ENCODE measurements at regions not wholly inside any gene's neighbourhood (a gene's known extent, or its start where the extent isn't known, plus 50 kb on each side); places are given as distances from the start of the nearest gene placed in this dataset.

DNA sequence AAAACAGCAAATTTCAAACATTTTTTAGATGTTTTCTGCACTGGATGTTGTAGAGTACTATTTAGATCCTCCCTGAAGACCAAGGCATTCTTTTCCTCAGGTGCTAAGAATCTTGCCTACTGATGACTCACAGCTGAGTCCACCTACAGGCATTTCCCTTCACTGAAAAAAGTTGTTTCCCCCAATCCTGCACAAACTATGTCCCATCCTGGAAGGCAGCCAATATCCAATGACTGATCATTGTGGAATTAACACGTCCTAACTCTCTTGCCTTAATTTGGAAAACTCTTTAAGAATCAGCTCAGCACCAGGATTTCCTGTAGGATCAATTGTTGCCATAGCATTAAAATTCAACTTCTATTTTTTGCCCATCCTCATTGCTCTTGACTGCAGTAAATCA is 268.4 kb upstream of the IRAK1BP1 start:
- Histone ChIP-seq H3K4me1 (replicated peaks; ENCODE audit: insufficient read depth) (peaks cover 19% of the 10 kb centered on the region), H4K20me1 (ENCODE audit: insufficient read depth) (no peaks in the 10 kb centered on the region), H3K9me2 (ENCODE audit: insufficient read depth) (no peaks in the 10 kb centered on the region), H3K79me2 (ENCODE audit: low read depth) (no peaks in the 10 kb centered on the region), H3F3A (ENCODE audit: insufficient read depth, low read depth) (peaks cover 19% of the 10 kb centered on the region; the same call in 1 of the 2 replicates), H3K27ac (peak overlapping the region; percentile 77), H3K9me3 (ENCODE audit: insufficient read depth, low read depth) (peaks cover 5% of the 10 kb centered on the region; the same call in 1 of the 2 replicates), H3K27me3 (ENCODE audit: insufficient read depth, low read depth) (no peaks in the 10 kb centered on the region), H3K4me2 (no peak overlapping the region; the same call in 1 of the 2 replicates), H2AFZ (no peak overlapping the region), H3K36me3 (ENCODE audit: low read depth) (no peaks in the 10 kb centered on the region), H3K4me3 (no peak overlapping the region)
- no TSS peak for BruUV-seq (replicated peaks)
- intact Hi-C loops (cut with micrococcal nuclease; ENCODE audit: unreplicated experiment) = no loop called here
- ChIA-PET CTCF (no interaction called here), POLR2A (ENCODE audit: unreplicated experiment) (interaction anchor here (0.5 kb wide), 1 partner anchor 335 kb away, joined by 9 read pairs; no protein-coding TSS in a partner anchor)
- TF ChIP-seq EZH2 (IDR thresholded peaks at IDR 0.05; ENCODE audit: low read depth) = no peak
- TF ChIP-seq, protein P1, sequence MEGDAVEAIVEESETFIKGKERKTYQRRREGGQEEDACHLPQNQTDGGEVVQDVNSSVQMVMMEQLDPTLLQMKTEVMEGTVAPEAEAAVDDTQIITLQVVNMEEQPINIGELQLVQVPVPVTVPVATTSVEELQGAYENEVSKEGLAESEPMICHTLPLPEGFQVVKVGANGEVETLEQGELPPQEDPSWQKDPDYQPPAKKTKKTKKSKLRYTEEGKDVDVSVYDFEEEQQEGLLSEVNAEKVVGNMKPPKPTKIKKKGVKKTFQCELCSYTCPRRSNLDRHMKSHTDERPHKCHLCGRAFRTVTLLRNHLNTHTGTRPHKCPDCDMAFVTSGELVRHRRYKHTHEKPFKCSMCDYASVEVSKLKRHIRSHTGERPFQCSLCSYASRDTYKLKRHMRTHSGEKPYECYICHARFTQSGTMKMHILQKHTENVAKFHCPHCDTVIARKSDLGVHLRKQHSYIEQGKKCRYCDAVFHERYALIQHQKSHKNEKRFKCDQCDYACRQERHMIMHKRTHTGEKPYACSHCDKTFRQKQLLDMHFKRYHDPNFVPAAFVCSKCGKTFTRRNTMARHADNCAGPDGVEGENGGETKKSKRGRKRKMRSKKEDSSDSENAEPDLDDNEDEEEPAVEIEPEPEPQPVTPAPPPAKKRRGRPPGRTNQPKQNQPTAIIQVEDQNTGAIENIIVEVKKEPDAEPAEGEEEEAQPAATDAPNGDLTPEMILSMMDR (conservative IDR thresholded peaks at IDR 0.05) = no peak
- peak; percentile 79 to 86 for DNase-seq

DNA sequence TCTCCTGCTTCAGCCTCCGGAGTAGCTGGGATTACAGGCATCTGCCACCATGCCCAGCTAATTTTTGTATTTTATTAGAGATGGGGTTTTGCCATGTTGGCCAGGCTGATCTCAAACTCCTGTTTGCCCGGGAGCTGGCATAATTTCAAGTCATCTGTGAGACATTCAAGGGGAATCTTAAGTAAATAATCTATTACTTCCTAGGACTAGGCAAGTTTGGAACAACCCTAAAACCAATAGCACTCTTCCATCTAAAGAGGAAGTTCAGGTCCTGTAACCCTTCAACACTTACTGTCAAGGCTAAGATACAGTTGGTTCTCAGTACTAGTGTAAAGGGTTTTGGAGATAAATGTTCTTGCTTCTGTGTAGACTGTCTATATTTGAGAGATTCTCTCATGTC is 267.8 kb upstream of the IRAK1BP1 start:
- intact Hi-C loops (cut with micrococcal nuclease; ENCODE audit: unreplicated experiment) = no loop called here
- H3K4me1 ChIP-seq (replicated peaks; ENCODE audit: insufficient read depth) = peaks cover 19% of the 10 kb centered on the region
- peaks cover 19% of the 10 kb centered on the region; the same call in 1 of the 2 replicates for H3F3A ChIP-seq (ENCODE audit: insufficient read depth, low read depth)
- no peaks in the 10 kb centered on the region for H3K79me2 ChIP-seq (ENCODE audit: low read depth)
- BruUV-seq (replicated peaks) = TSS peak; percentile 87
- H3K27me3 ChIP-seq (ENCODE audit: insufficient read depth, low read depth) = no peaks in the 10 kb centered on the region
- ChIA-PET POLR2A (ENCODE audit: unreplicated experiment) (interaction anchor here (0.5 kb wide), 1 partner anchor 334 kb away, joined by 9 read pairs; no protein-coding TSS in a partner anchor), CTCF (no interaction called here)
- H3K4me3 ChIP-seq = no peak overlapping the region
- no peak overlapping the region for H2AFZ ChIP-seq
- no peaks in the 10 kb centered on the region for H3K36me3 ChIP-seq (ENCODE audit: low read depth)
- no peaks in the 10 kb centered on the region for H3K9me2 ChIP-seq (ENCODE audit: insufficient read depth)
- peaks cover 5% of the 10 kb centered on the region; the same call in 1 of the 2 replicates for H3K9me3 ChIP-seq (ENCODE audit: insufficient read depth, low read depth)
- TF ChIP-seq, protein P1 (conservative IDR thresholded peaks at IDR 0.05) = no peak
- no peak for TF ChIP-seq EZH2 (IDR thresholded peaks at IDR 0.05; ENCODE audit: low read depth)
- no peak overlapping the region for H3K4me2 ChIP-seq
- no peak for DNase-seq
- H3K27ac ChIP-seq = no peak overlapping the region
- no peaks in the 10 kb centered on the region for H4K20me1 ChIP-seq (ENCODE audit: insufficient read depth)

DNA sequence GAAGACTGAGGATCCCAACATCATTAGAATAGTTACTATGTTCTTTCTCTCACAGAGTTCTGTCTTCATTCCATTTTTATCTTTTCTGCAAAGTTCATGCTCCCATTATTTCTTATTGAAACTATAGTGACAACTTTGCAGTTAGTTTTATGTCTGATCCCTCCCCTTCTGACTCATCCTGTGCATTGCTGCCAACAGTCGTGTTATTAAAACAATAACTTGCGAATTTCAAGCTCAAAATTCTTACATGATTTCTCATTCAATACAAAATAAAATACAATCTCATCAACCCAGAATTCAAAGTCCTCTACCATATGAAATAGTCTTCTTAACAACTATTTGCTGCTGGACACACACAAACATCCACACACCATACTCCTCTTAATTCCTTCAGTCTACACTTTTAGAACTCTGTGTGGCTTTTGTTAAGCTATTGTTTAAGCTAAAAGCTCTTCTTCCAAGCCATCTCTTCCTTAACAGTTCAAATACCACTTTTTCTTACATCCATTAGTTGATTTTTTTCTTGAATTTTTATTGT is 261.4 kb upstream of the IRAK1BP1 start:
- Histone ChIP-seq H4K20me1 (ENCODE audit: insufficient read depth) (no peaks in the 10 kb centered on the region), H3K4me3 (no peak overlapping the region), H3K36me3 (ENCODE audit: low read depth) (no peaks in the 10 kb centered on the region), H3K4me1 (replicated peaks; ENCODE audit: insufficient read depth) (no peaks in the 10 kb centered on the region), H3K27ac (no peak overlapping the region), H2AFZ (peak overlapping the region; percentile 43; the same call in 1 of the 2 replicates), H3K4me2 (no peak overlapping the region), H3K9me3 (ENCODE audit: insufficient read depth, low read depth) (no peaks in the 10 kb centered on the region), H3K79me2 (ENCODE audit: low read depth) (no peaks in the 10 kb centered on the region), H3K27me3 (ENCODE audit: insufficient read depth, low read depth) (no peaks in the 10 kb centered on the region), H3F3A (ENCODE audit: insufficient read depth, low read depth) (no peaks in the 10 kb centered on the region), H3K9me2 (ENCODE audit: insufficient read depth) (no peaks in the 10 kb centered on the region)
- DNase-seq = peak in 1 of 2 experiments; percentile 22
- CTCF ChIA-PET = no interaction called here
- POLR2A ChIA-PET (ENCODE audit: unreplicated experiment) = interaction anchor here (0.6 kb wide), 2 partner anchors 144 to 364 kb away, joined by 3 to 4 read pairs; no protein-coding TSS in a partner anchor
- no peak for TF ChIP-seq EZH2 (IDR thresholded peaks at IDR 0.05; ENCODE audit: low read depth)
- TF ChIP-seq, protein P1 (conservative IDR thresholded peaks at IDR 0.05) = no peak
- no TSS peak for BruUV-seq (replicated peaks)
- intact Hi-C loops (cut with micrococcal nuclease; ENCODE audit: unreplicated experiment) = no loop called here

Measured in PC-9 (cell line).